ENCODE measurements at regions not wholly inside any gene's neighbourhood (a gene's known extent, or its start where the extent isn't known, plus 50 kb on each side); places are given as distances from the start of the nearest gene placed in this dataset.

GRCh38 chr5:155765715-155766114 lies 561.2 kb upstream of the SGCD start:
- H3K36me3 ChIP-seq: no peaks in the 10 kb centered on the region
- DNase-seq (no peak), ATAC-seq (no peak)
- intact Hi-C loops (cut with DNase I): no loop called here
- H3K4me3 ChIP-seq: no peak overlapping the region
- H3K4me1 ChIP-seq: no peaks in the 10 kb centered on the region
- TF ChIP-seq CTCF (IDR thresholded peaks at IDR 0.05): no peak
- H3K9me3 ChIP-seq: no peaks in the 10 kb centered on the region
- no peak overlapping the region for H3K27ac ChIP-seq
- H3K27me3 ChIP-seq: no peaks in the 10 kb centered on the region

- Histone ChIP-seq H3K9me3 (no peaks in the 10 kb centered on the region), H3K4me1 (no peaks in the 10 kb centered on the region), H3K27me3 (no peaks in the 10 kb centered on the region), H3K36me3 (no peaks in the 10 kb centered on the region), H3K4me3 (no peak overlapping the region), H3K27ac (no peak overlapping the region)
- intact Hi-C loops (cut with DNase I): no loop called here
- no peak for TF ChIP-seq CTCF (IDR thresholded peaks at IDR 0.05)
- no peak for DNase-seq
- no peak for ATAC-seq
Measured at GRCh38 chr5:155767470-155767869, 559.5 kb upstream of the SGCD start.

GRCh38 chr5:155768332-155768731 lies 558.6 kb upstream of the SGCD start:
- no peak overlapping the region for H3K4me3 ChIP-seq
- TF ChIP-seq CTCF (IDR thresholded peaks at IDR 0.05): no peak
- ATAC-seq (no peak), DNase-seq (no peak)
- no peaks in the 10 kb centered on the region for H3K4me1 ChIP-seq
- no peaks in the 10 kb centered on the region for H3K9me3 ChIP-seq
- no peak overlapping the region for H3K27ac ChIP-seq
- H3K36me3 ChIP-seq: no peaks in the 10 kb centered on the region
- intact Hi-C loops (cut with DNase I): no loop called here
- H3K27me3 ChIP-seq: no peaks in the 10 kb centered on the region

GRCh38 chr5:155772009-155772662 lies 554.8 kb upstream of the SGCD start:
- Histone ChIP-seq H3K27me3 (no peaks in the 10 kb centered on the region), H3K4me3 (no peak overlapping the region), H3K36me3 (no peaks in the 10 kb centered on the region), H3K4me1 (no peaks in the 10 kb centered on the region), H3K9me3 (no peaks in the 10 kb centered on the region), H3K27ac (no peak overlapping the region)
- DNase-seq (no peak), ATAC-seq (no peak)
- no peak for TF ChIP-seq CTCF (IDR thresholded peaks at IDR 0.05)
- intact Hi-C loops (cut with DNase I): no loop called here

- no peak for DNase-seq
- no peak overlapping the region for H3K27ac ChIP-seq
- TF ChIP-seq CTCF (IDR thresholded peaks at IDR 0.05): no peak
- intact Hi-C loops (cut with DNase I): no loop called here
- H3K4me3 ChIP-seq: no peak overlapping the region
- H3K36me3 ChIP-seq: no peaks in the 10 kb centered on the region
- ATAC-seq: peak; percentile 42
- no peaks in the 10 kb centered on the region for H3K4me1 ChIP-seq
- no peaks in the 10 kb centered on the region for H3K9me3 ChIP-seq
- no peaks in the 10 kb centered on the region for H3K27me3 ChIP-seq
Measured at GRCh38 chr5:155773680-155774079, 553.3 kb upstream of the SGCD start.

- TF ChIP-seq CTCF (IDR thresholded peaks at IDR 0.05): no peak
- H3K4me1 ChIP-seq: no peaks in the 10 kb centered on the region
- H3K27ac ChIP-seq: no peak overlapping the region
- no peaks in the 10 kb centered on the region for H3K9me3 ChIP-seq
- no peaks in the 10 kb centered on the region for H3K27me3 ChIP-seq
- no peak overlapping the region for H3K4me3 ChIP-seq
- ATAC-seq: no peak
- no peaks in the 10 kb centered on the region for H3K36me3 ChIP-seq
- no peak for DNase-seq
- intact Hi-C loops (cut with DNase I): no loop called here
Measured at GRCh38 chr5:155780260-155780659, 546.7 kb upstream of the SGCD start.
